ENCODE measurements at regions not wholly inside any gene's neighbourhood (a gene's known extent, or its start where the extent isn't known, plus 50 kb on each side); places are given as distances from the start of the nearest gene placed in this dataset.

DNA sequence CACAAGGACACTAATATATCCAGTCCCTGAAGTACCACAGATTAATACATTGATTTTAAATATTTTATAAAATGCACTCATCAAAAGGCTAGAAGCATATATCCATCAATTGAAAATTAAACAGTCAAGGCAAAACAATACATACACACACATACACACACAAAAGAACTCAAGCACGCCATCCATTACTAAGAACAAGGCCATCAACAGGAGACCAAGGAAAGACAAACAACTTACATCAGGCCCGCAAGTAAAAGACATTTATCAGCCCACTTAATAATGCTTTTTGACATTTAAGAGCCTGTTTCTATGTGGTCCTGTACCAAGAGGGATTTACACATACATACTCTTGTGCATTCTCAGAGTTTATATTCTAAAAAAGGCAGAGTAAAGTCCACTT, 50.0 kb upstream of the ZNF827 start (continued):
- no peak for TF ChIP-seq TEAD4 (IDR thresholded peaks at IDR 0.05; ENCODE audit: low read depth, low read length)
- no peak for TF ChIP-seq TAF1 (IDR thresholded peaks at IDR 0.05; ENCODE audit: low read depth, low read length)

All from H1 (cell line).